Liver (tissue), 7 donors: ENCODE measurements at regions not wholly inside any gene's neighbourhood (a gene's known extent, or its start where the extent isn't known, plus 50 kb on each side); places are given as distances from the start of the nearest gene placed in this dataset.

ENCODE experiments used
- DNase-seq: peaks from one replicate; pipeline ENCODE4 v3.0.0-alpha.2; 2017; ENCODE audit warnings: low spot score
- H3K27ac ChIP-seq, 2 donors: one replicate each; pipeline ENCODE4 v1.7.0; 2013; ENCODE audit warnings: inconsistent platforms in 2 of 2, low read length in 2 of 2, control low read depth in 1 of 2, low read depth in 1 of 2, mild to moderate bottlenecking in 1 of 2
- H3K27me3 ChIP-seq, 4 donors: one replicate each; pipeline versions ENCODE4 v1.6.1 to v1.7.0; 2013; ENCODE audit warnings: low read length in 3 of 4, inconsistent platforms in 1 of 4, mild to moderate bottlenecking in 1 of 4, moderate library complexity in 1 of 4; ENCODE audit not compliant: control insufficient read depth in 4 of 4, insufficient read depth in 4 of 4
- H3K36me3 ChIP-seq, 4 donors: one replicate each; pipeline versions ENCODE4 v1.6.1 to v1.7.0; 2013; ENCODE audit warnings: low read length in 3 of 4, mild to moderate bottlenecking in 3 of 4, low read depth in 1 of 4, moderate library complexity in 1 of 4; ENCODE audit not compliant: control insufficient read depth in 4 of 4, insufficient read depth in 3 of 4
- H3K4me1 ChIP-seq, 4 donors: one replicate each; pipeline versions ENCODE4 v1.6.1 to v1.7.0; 2013; ENCODE audit warnings: low read length in 3 of 4, mild to moderate bottlenecking in 3 of 4, moderate library complexity in 1 of 4; ENCODE audit not compliant: control insufficient read depth in 4 of 4, insufficient read depth in 4 of 4
- H3K4me3 ChIP-seq, 3 donors: one replicate each; pipeline versions ENCODE4 v1.6.1 to v1.7.0; 2013; ENCODE audit warnings: low read length in 3 of 3, control low read depth in 1 of 3, low read depth in 1 of 3, mild to moderate bottlenecking in 1 of 3
- H3K9ac ChIP-seq, 2 donors: one replicate each; pipeline ENCODE4 v1.7.0; 2013; ENCODE audit warnings: low read length in 2 of 2, mild to moderate bottlenecking in 2 of 2, moderate library complexity in 2 of 2, control low read depth in 1 of 2, low read depth in 1 of 2
- H3K9me3 ChIP-seq, 4 donors: one replicate each; pipeline versions ENCODE4 v1.6.1 to v1.7.0; 2013; ENCODE audit warnings: low read length in 3 of 4; ENCODE audit not compliant: control insufficient read depth in 4 of 4
- ATF3 ChIP-seq: IDR thresholded peaks from 2 replicates; pipeline ENCODE4 v1.6.1; 2016; ENCODE audit warnings: antibody characterized with exemption
- EGR1 ChIP-seq, 2 donors: IDR thresholded peaks; 2 replicates each; pipeline ENCODE4 v1.6.1; 2016 to 2018; ENCODE audit warnings: antibody characterized with exemption in 2 of 2, low read depth in 2 of 2
- FOXA1 ChIP-seq: IDR thresholded peaks from 2 replicates; pipeline ENCODE4 v1.6.1; 2016; ENCODE audit warnings: antibody characterized with exemption
- FOXA2 ChIP-seq: IDR thresholded peaks from 2 replicates; pipeline ENCODE4 v1.6.1; 2016; ENCODE audit warnings: antibody characterized with exemption
- GABPA ChIP-seq, 2 donors: IDR thresholded peaks in 1 of 2; conservative IDR thresholded peaks in 1 of 2; 2 replicates each; pipeline ENCODE4 v1.6.1; 2016; ENCODE audit warnings: antibody characterized with exemption in 2 of 2, mild to moderate bottlenecking in 1 of 2, moderate library complexity in 1 of 2
- HNF4G ChIP-seq: IDR thresholded peaks from 2 replicates; pipeline ENCODE4 v1.6.1; 2016; ENCODE audit warnings: antibody characterized with exemption
- JUND ChIP-seq, 2 donors: IDR thresholded peaks; 2 replicates each; pipeline ENCODE4 v1.6.1; 2016; ENCODE audit warnings: antibody characterized with exemption in 2 of 2
- MAX ChIP-seq: IDR thresholded peaks from 2 replicates; pipeline ENCODE4 v1.6.1; 2016; ENCODE audit warnings: antibody characterized with exemption
- NR2F2 ChIP-seq: IDR thresholded peaks from 2 replicates; pipeline ENCODE4 v1.6.1; 2016; ENCODE audit warnings: antibody characterized with exemption
- RAD21 ChIP-seq, 2 donors: IDR thresholded peaks; 2 replicates each; pipeline ENCODE4 v1.6.1; 2016; ENCODE audit warnings: antibody characterized with exemption in 2 of 2, mild to moderate bottlenecking in 2 of 2
- REST ChIP-seq: IDR thresholded peaks from 2 replicates; pipeline ENCODE4 v1.6.1; 2016; ENCODE audit warnings: antibody characterized with exemption, mild to moderate bottlenecking
- SP1 ChIP-seq: IDR thresholded peaks from 2 replicates; pipeline ENCODE4 v1.6.1; 2018; ENCODE audit warnings: antibody characterized with exemption, mild to moderate bottlenecking
- YY1 ChIP-seq: IDR thresholded peaks from 2 replicates; pipeline ENCODE4 v1.6.1; 2016; ENCODE audit warnings: antibody characterized with exemption, mild to moderate bottlenecking
- ZBTB33 ChIP-seq: IDR thresholded peaks from 2 replicates; pipeline ENCODE4 v1.6.1; 2016; ENCODE audit warnings: antibody characterized with exemption
- WGBS: extraction: QIAGEN DNeasy Blood & Tissue Kit; methylation state at CpG from one replicate; pipeline ENCODE4 v1.1.7; 2013; 5-methylcytosine and 5-hydroxymethylcytosine counted together
- donor health status: healthy.
- donor health status: healthy.
- donor health status: healthy.
- donor health status: healthy.

GRCh38 chr3:164521139-164521538 is 557.2 kb downstream of the SI start:
- no peaks in the 10 kb centered on the region for H3K36me3 ChIP-seq
- 92% methylated on average over 4 of the region's 4 CpGs for WGBS
- peaks cover 0 to 8% (median 6%) of the 10 kb centered on the region in 4 donors for H3K4me1 ChIP-seq
- no peak overlapping the region for H3K4me3 ChIP-seq
- no peak overlapping the region for H3K9ac ChIP-seq
- TF ChIP-seq HNF4G: no peak
- TF ChIP-seq GABPA (IDR thresholded peaks at IDR 0.05 in 1 of 2, conservative IDR thresholded peaks at IDR 0.05 in 1 of 2): no peak
- no peak for TF ChIP-seq JUND (IDR thresholded peaks at IDR 0.05)
- TF ChIP-seq FOXA1: no peak
- TF ChIP-seq REST: no peak
- no peak for TF ChIP-seq ZBTB33
- no peak for TF ChIP-seq ATF3
- no peak for TF ChIP-seq FOXA2
- TF ChIP-seq NR2F2: no peak
- TF ChIP-seq MAX: no peak
- TF ChIP-seq EGR1 (IDR thresholded peaks at IDR 0.05; ENCODE audit: low read depth in 2 of 2): no peak
- TF ChIP-seq YY1: no peak
- H3K27ac ChIP-seq: no peak overlapping the region
- H3K27me3 ChIP-seq: no peaks in the 10 kb centered on the region
- DNase-seq: no peak
- no peaks in the 10 kb centered on the region for H3K9me3 ChIP-seq

GRCh38 chr3:164515256-164515655 is 563.0 kb downstream of the SI start:
- TF ChIP-seq FOXA2 (no peak), NR2F2 (no peak), REST (no peak), RAD21 (IDR thresholded peaks at IDR 0.05) (no peak), ZBTB33 (no peak), SP1 (no peak), EGR1 (IDR thresholded peaks at IDR 0.05; ENCODE audit: low read depth in 2 of 2) (no peak)

More at GRCh38 chr3:164515256-164515655, 563.0 kb downstream of the SI start:
- no peaks in the 10 kb centered on the region for H3K27me3 ChIP-seq
- H3K36me3 ChIP-seq: no peaks in the 10 kb centered on the region
- H3K4me1 ChIP-seq: no peaks in the 10 kb centered on the region
- DNase-seq: no peak
- H3K9me3 ChIP-seq: peaks cover 0 to 3% (median 0%) of the 10 kb centered on the region in 4 donors
- no peak overlapping the region for H3K4me3 ChIP-seq
- WGBS: 87% methylated on average over 5 of the region's 5 CpGs
- H3K9ac ChIP-seq: no peak overlapping the region
- H3K27ac ChIP-seq: no peak overlapping the region
